Liver (tissue), 2 donors: ENCODE measurements at regions not wholly inside any gene's neighbourhood (a gene's known extent, or its start where the extent isn't known, plus 50 kb on each side); places are given as distances from the start of the nearest gene placed in this dataset.

Experiments
- JUND ChIP-seq, 2 donors: IDR thresholded peaks; 2 replicates each; pipeline ENCODE4 v1.6.1; 2016; ENCODE audit warnings: antibody characterized with exemption in 2 of 2
- RAD21 ChIP-seq, 2 donors: IDR thresholded peaks; 2 replicates each; pipeline ENCODE4 v1.6.1; 2016; ENCODE audit warnings: antibody characterized with exemption in 2 of 2, mild to moderate bottlenecking in 2 of 2
- TAF1 ChIP-seq: conservative IDR thresholded peaks from 2 replicates; pipeline ENCODE4 v1.6.1; 2016; ENCODE audit warnings: antibody characterized with exemption, mild to moderate bottlenecking
- donor health status: healthy.

- TF ChIP-seq RAD21 (IDR thresholded peaks at IDR 0.05) (no peak), JUND (IDR thresholded peaks at IDR 0.05) (no peak), TAF1 (no peak)
These were observed 355.5 kb downstream of the TGFB2 start for GRCh38 chr1:218700666-218701065.
